HepG2 (cell line): ENCODE measurements at regions not wholly inside any gene's neighbourhood (a gene's known extent, or its start where the extent isn't known, plus 50 kb on each side); places are given as distances from the start of the nearest gene placed in this dataset.
A peak's percentile ranks its signal among the peaks of the same experiment; 100 is the strongest.

Source experiments
- BRF2 ChIP-seq: sonication (generic); formaldehyde crosslinking; IDR thresholded peaks from 2 replicates; pipeline ENCODE4 v1.8.1; 2022; ENCODE audit warnings: mild to moderate bottlenecking, missing genetic modification reagents
- DPF2 ChIP-seq: sonication (generic); formaldehyde crosslinking; IDR thresholded peaks from 2 replicates; pipeline ENCODE4 v1.4.0; 2020; ENCODE audit warnings: mild to moderate bottlenecking, low read depth, missing genetic modification reagents, borderline replicate concordance
- ELF1 ChIP-seq: sonication (generic); formaldehyde crosslinking; IDR thresholded peaks from 2 replicates; pipeline ENCODE4 v1.4.0; 2020; ENCODE audit warnings: missing genetic modification reagents
- GLI4 ChIP-seq: sonication (generic); formaldehyde crosslinking; IDR thresholded peaks from 2 replicates; pipeline ENCODE4 v1.5.1; 2020; ENCODE audit warnings: missing genetic modification reagents, mild to moderate bottlenecking, moderate library complexity, borderline replicate concordance
- KMT2B ChIP-seq: IDR thresholded peaks from 2 replicates; pipeline ENCODE4 v1.6.1; 2016; ENCODE audit warnings: missing genetic modification reagents, missing compliant biosample characterization
- MEF2D ChIP-seq: sonication (generic); formaldehyde crosslinking; IDR thresholded peaks from 2 replicates; pipeline ENCODE4 v1.5.1; 2020; ENCODE audit warnings: mild to moderate bottlenecking, missing genetic modification reagents
- NBN ChIP-seq: fragments of 450-650 bp; conservative IDR thresholded peaks from 2 replicates; pipeline ENCODE4 v1.6.1; 2017
- RNF219 ChIP-seq: sonication (generic); formaldehyde crosslinking; IDR thresholded peaks from 2 replicates; pipeline ENCODE4 v1.5.0; 2020; ENCODE audit warnings: mild to moderate bottlenecking, missing genetic modification reagents
- XRCC5 ChIP-seq: fragments of 200-400 bp; formaldehyde crosslinking; optimal IDR thresholded peaks from 2 replicates; pipeline ENCODE3; 2017; ENCODE audit warnings: mild to moderate bottlenecking, low read length
- ZBTB1 ChIP-seq: sonication (generic); formaldehyde crosslinking; IDR thresholded peaks from 2 replicates; pipeline ENCODE4 v1.4.0; 2020; ENCODE audit warnings: missing genetic modification reagents, borderline replicate concordance
- ZNF691 ChIP-seq: sonication (generic); formaldehyde crosslinking; IDR thresholded peaks from 2 replicates; pipeline ENCODE4 v1.4.0; 2020; ENCODE audit warnings: missing genetic modification reagents, low read depth, mild to moderate bottlenecking, borderline replicate concordance
- ZNF710 ChIP-seq: sonication (generic); formaldehyde crosslinking; IDR thresholded peaks from 2 replicates; pipeline ENCODE4 v1.5.0; 2020; ENCODE audit warnings: mild to moderate bottlenecking, missing genetic modification reagents, borderline replicate concordance
- ZNF788 ChIP-seq: sonication (generic); formaldehyde crosslinking; IDR thresholded peaks from 2 replicates; pipeline ENCODE4 v1.5.0; 2020; ENCODE audit warnings: mild to moderate bottlenecking, missing genetic modification reagents, borderline replicate concordance
- ZNF800 ChIP-seq: sonication (generic); formaldehyde crosslinking; IDR thresholded peaks from 2 replicates; pipeline ENCODE4 v1.4.0; 2020; ENCODE audit warnings: missing genetic modification reagents
- ZNF878 ChIP-seq: sonication (generic); formaldehyde crosslinking; IDR thresholded peaks from 2 replicates; pipeline ENCODE4 v1.8.1; 2023; ENCODE audit warnings: mild to moderate bottlenecking, missing genetic modification reagents, moderate library complexity
- ZNF891 ChIP-seq: sonication (generic); formaldehyde crosslinking; IDR thresholded peaks from 2 replicates; pipeline ENCODE4 v1.5.0; 2020; ENCODE audit warnings: mild to moderate bottlenecking, missing genetic modification reagents
- ZXDC ChIP-seq: sonication (generic); formaldehyde crosslinking; IDR thresholded peaks from 2 replicates; pipeline ENCODE4 v1.5.0; 2020; ENCODE audit warnings: mild to moderate bottlenecking, missing genetic modification reagents
- ZZZ3 ChIP-seq: sonication (generic); formaldehyde crosslinking; IDR thresholded peaks from 2 replicates; pipeline ENCODE4 v1.4.0; 2020; ENCODE audit warnings: missing genetic modification reagents, mild to moderate bottlenecking, borderline replicate concordance

GRCh38 chr4:15149839-15150592 lies 147.7 kb downstream of the CPEB2 start (continued):
- TF ChIP-seq ELF1 (peak; percentile 37; the same call in 1 of the 2 replicates), ZXDC (CRISPR knock-in tag) (no peak), GLI4 (no peak), ZNF788 (CRISPR knock-in tag) (no peak), XRCC5 (peak; percentile 89), ZZZ3 (CRISPR knock-in tag) (no peak), BRF2 (no peak), ZNF878 (no peak), RNF219 (CRISPR knock-in tag) (no peak), ZNF710 (CRISPR knock-in tag) (peak; percentile 51; the same call in 1 of the 2 replicates), KMT2B (CRISPR knock-in tag) (0 out of 2 replicates have a peak, but pooled peaks have one; percentile 26), DPF2 (CRISPR knock-in tag) (no peak), ZNF800 (CRISPR knock-in tag) (no peak), ZNF891 (no peak), ZNF691 (no peak), MEF2D (CRISPR knock-in tag) (no peak), NBN (no peak), ZBTB1 (CRISPR knock-in tag) (no peak)
